IMR-90 (cell line): ENCODE measurements at regions not wholly inside any gene's neighbourhood (a gene's known extent, or its start where the extent isn't known, plus 50 kb on each side); places are given as distances from the start of the nearest gene placed in this dataset.
A peak's percentile ranks its signal among the peaks of the same experiment; 100 is the strongest.

ENCODE experiments used
- ATAC-seq: fragments of 200-7000 bp; cut with Tn5 transposase; 2 replicates; pipeline ENCODE4 v1.9.1; 2020; ENCODE audit warnings: low read depth, mild to moderate bottlenecking, moderate library complexity
- BruUV-seq: library from RNA; stranded (reverse); fragments of 400-500 nt; replicated peaks from 2 replicates; lab custom pipeline; 2021; lab: Mats Ljungman, UMichigan
- CTCF ChIA-PET: fragments of 300-600 bp; formaldehyde crosslinking; extraction: SDS; loops from one replicate; lab custom pipeline; 2021; ENCODE audit warnings: antibody characterized with exemption; lab: Yijun Ruan, JAX
- POLR2A ChIA-PET: fragments of 300-600 bp; sonication (Branson Sonifier 250); formaldehyde crosslinking; loops from one replicate; lab custom pipeline; 2022; ENCODE audit warnings: antibody characterized with exemption; ENCODE audit not compliant: unreplicated experiment; lab: Charles Lee
- DNase-seq: peaks from one replicate; pipeline ENCODE4 v3.0.0; 2013
- H2AFZ ChIP-seq: replicated peaks from 2 replicates; pipeline ENCODE3; 2013; ENCODE audit warnings: low read length, mild to moderate bottlenecking; ENCODE audit not compliant: poor library complexity
- H2AK5ac ChIP-seq: 2 replicates; pipeline ENCODE4 v1.6.1; 2013; ENCODE audit warnings: low read depth, low read length, inconsistent platforms
- H2AK9ac ChIP-seq: replicated peaks from 2 replicates; pipeline ENCODE3; 2013; ENCODE audit warnings: mild to moderate bottlenecking, low read depth, low read length, moderate library complexity; ENCODE audit not compliant: poor library complexity
- H2BK120ac ChIP-seq: 2 replicates; pipeline ENCODE4 v1.6.1; 2013; ENCODE audit warnings: low read depth, low read length, inconsistent platforms
- H2BK15ac ChIP-seq: 3 replicates; pipeline ENCODE4 v1.6.1; 2013; ENCODE audit warnings: low read depth, low read length, inconsistent platforms
- H2BK20ac ChIP-seq: 2 replicates; pipeline ENCODE4 v1.6.1; 2013; ENCODE audit warnings: low read depth, mild to moderate bottlenecking, inconsistent platforms, low read length, moderate library complexity
- H2BK5ac ChIP-seq: 2 replicates; pipeline ENCODE4 v1.6.1; 2013; ENCODE audit warnings: mild to moderate bottlenecking, low read depth, low read length, inconsistent platforms; ENCODE audit not compliant: poor library complexity, severe bottlenecking
- H3K14ac ChIP-seq: replicated peaks from 2 replicates; pipeline ENCODE4 v1.6.1; 2013; ENCODE audit warnings: low read depth, low read length, inconsistent platforms
- H3K18ac ChIP-seq: 2 replicates; pipeline ENCODE4 v1.6.1; 2013; ENCODE audit warnings: low read depth, low read length, control low read depth
- H3K23ac ChIP-seq: 2 replicates; pipeline ENCODE4 v1.6.1; 2013; ENCODE audit warnings: low read depth, low read length, inconsistent platforms
- H3K27ac ChIP-seq: 2 replicates; pipeline ENCODE4 v1.5.1; 2013; ENCODE audit warnings: mild to moderate bottlenecking, control low read depth, low read length; ENCODE audit not compliant: insufficient read depth
- H3K27me3 ChIP-seq: 2 replicates; pipeline ENCODE4 v1.6.1; 2013; ENCODE audit warnings: low read length; ENCODE audit not compliant: control insufficient read depth, insufficient read depth
- H3K36me3 ChIP-seq: 2 replicates; pipeline ENCODE4 v1.6.1; 2013; ENCODE audit warnings: low read length, mixed read lengths; ENCODE audit not compliant: control insufficient read depth, insufficient read depth
- H3K4ac ChIP-seq: 2 replicates; pipeline ENCODE4 v1.6.1; 2013; ENCODE audit warnings: low read depth, low read length, inconsistent platforms
- H3K4me1 ChIP-seq: 2 replicates; pipeline ENCODE4 v1.6.1; 2013; ENCODE audit warnings: low read length, mixed read lengths; ENCODE audit not compliant: control insufficient read depth, insufficient read depth
- H3K4me2 ChIP-seq: 2 replicates; pipeline ENCODE4 v1.6.1; 2013; ENCODE audit warnings: low read depth, mild to moderate bottlenecking, control low read depth, low read length, moderate library complexity
- H3K4me3 ChIP-seq: 2 replicates; pipeline ENCODE4 v1.5.1; 2013; ENCODE audit warnings: low read depth, mild to moderate bottlenecking, control low read depth, low read length, moderate library complexity; ENCODE audit not compliant: insufficient read depth
- H3K56ac ChIP-seq: 2 replicates; pipeline ENCODE4 v1.6.1; 2013; ENCODE audit warnings: low read length, inconsistent platforms; ENCODE audit not compliant: insufficient read depth; ENCODE audit errors: extremely low read depth
- H3K79me1 ChIP-seq, 2 experiments: 2 replicates each; pipeline ENCODE4 v1.6.1; 2013; ENCODE audit warnings: low read length in 2 of 2, inconsistent platforms in 1 of 2, low read depth in 1 of 2
- H3K9ac ChIP-seq: 2 replicates; pipeline ENCODE4 v1.6.1; 2013; ENCODE audit warnings: low read depth, low read length, control low read depth
- H3K9me1 ChIP-seq: 2 replicates; pipeline ENCODE4 v1.6.1; 2013; ENCODE audit warnings: low read length, inconsistent platforms; ENCODE audit not compliant: insufficient read depth
- H3K9me3 ChIP-seq: 2 replicates; pipeline ENCODE4 v1.6.1; 2013; ENCODE audit warnings: low read length; ENCODE audit not compliant: control insufficient read depth, insufficient read depth
- H4K20me1 ChIP-seq: 2 replicates; pipeline ENCODE4 v1.6.1; 2013; ENCODE audit warnings: low read length, inconsistent platforms; ENCODE audit not compliant: insufficient read depth
- H4K5ac ChIP-seq: 2 replicates; pipeline ENCODE4 v1.6.1; 2013; ENCODE audit warnings: mild to moderate bottlenecking, low read depth, low read length, control low read depth
- H4K8ac ChIP-seq, 2 experiments: 2 replicates each; pipeline ENCODE4 v1.6.1; 2013; ENCODE audit warnings: low read depth in 2 of 2, low read length in 2 of 2, control low read depth in 1 of 2, inconsistent platforms in 1 of 2
- H4K91ac ChIP-seq: 2 replicates; pipeline ENCODE4 v1.6.1; 2013; ENCODE audit warnings: low read depth, low read length, inconsistent platforms; ENCODE audit not compliant: insufficient read depth
- CHD1 ChIP-seq: IDR thresholded peaks from 2 replicates; pipeline ENCODE4 v1.6.1; 2012; ENCODE audit warnings: low read depth, low read length, improper control_type of control experiment
- RCOR1 ChIP-seq: IDR thresholded peaks from 2 replicates; pipeline ENCODE4 v1.6.1; 2012; ENCODE audit warnings: mild to moderate bottlenecking, low read length, improper control_type of control experiment; ENCODE audit not compliant: insufficient replicate concordance
- SMC3 ChIP-seq: fragments of 150-350 bp; IDR thresholded peaks from 2 replicates; pipeline ENCODE4 v1.6.1; 2016; ENCODE audit warnings: low read depth, mild to moderate bottlenecking, antibody characterized with exemption, low read length, moderate library complexity
- WGBS, 2 experiments: methylation state at CpG; one replicate each; pipeline versions ENCODE4 v1.1.5 to v1.1.7; 2013; ENCODE audit warnings: missing lambda C conversion rate in 2 of 2; ENCODE audit not compliant: insufficient read length in 1 of 2; ENCODE audit errors: extremely low coverage in 2 of 2; 5-methylcytosine and 5-hydroxymethylcytosine counted together
- dilution Hi-C: fragments of 300-500 bp; cut with HindIII; formaldehyde crosslinking; loops from one replicate; pipeline ENCODE4 v1.14.3; 2018; ENCODE audit warnings: low sequenced_read_pairs; ENCODE audit not compliant: unreplicated experiment
- in situ Hi-C: fragments of 300-500 bp; cut with MboI; formaldehyde crosslinking; loops from 3 replicates; pipeline ENCODE4 v1.14.3; 2019; ENCODE audit warnings: low sequenced_read_pairs, inconsistent platforms, mixed read lengths
- intact Hi-C: fragments of 100-400 bp; cut with micrococcal nuclease; formaldehyde crosslinking; loops from 2 replicates; pipeline ENCODE4 v1.10.0; 2022
- TF ChIP-seq, protein P1 (sequence below): fragments of 150-350 bp; IDR thresholded peaks from 2 replicates; pipeline ENCODE4 v1.6.1; 2017; ENCODE audit warnings: mild to moderate bottlenecking, antibody characterized with exemption, low read length, low read depth

DNA sequence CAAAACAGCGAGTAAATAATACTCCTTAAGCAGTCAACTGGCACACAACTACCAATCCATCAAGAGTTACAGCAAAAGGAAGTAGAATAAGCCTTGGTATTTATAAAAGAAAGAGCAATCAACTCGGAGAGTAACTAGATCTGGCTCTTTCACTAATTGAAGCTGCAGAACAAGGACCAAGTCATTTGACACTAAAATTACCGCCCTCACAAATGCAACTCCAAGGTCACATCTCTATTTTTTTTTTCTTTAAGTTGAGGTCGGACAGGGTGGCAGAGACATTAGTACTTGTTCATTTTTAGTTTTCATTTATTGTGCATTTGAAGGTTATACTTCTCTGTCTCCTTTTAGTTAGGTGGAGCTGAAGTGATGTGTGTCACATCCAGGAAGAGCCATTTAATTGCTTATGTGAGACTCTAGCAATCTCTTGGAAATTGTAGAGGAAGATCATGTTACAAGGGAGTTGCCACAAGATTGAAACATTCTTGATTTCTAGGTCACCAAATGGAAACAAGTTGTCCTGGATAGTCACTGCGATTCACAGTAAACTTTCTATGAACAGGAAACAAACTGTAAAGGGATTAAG is 138.1 kb upstream of the ADAMTS5 start:
- Histone ChIP-seq H3K4me3 (no peak overlapping the region), H3K56ac (no peak overlapping the region), H3K4ac (no peak overlapping the region), H3K9ac (no peak overlapping the region), H2AFZ (no peak overlapping the region), H3K9me1 (no peaks in the 10 kb centered on the region), H2BK120ac (no peak overlapping the region), H3K9me3 (no peaks in the 10 kb centered on the region), H2BK5ac (no peak overlapping the region), H2AK5ac (no peak overlapping the region), H2BK20ac (no peak overlapping the region), H2BK15ac (no peak overlapping the region), H3K4me2 (peak overlapping the region; percentile 38; the same call in 1 of the 2 replicates), H3K23ac (no peak overlapping the region), H4K8ac (no peak overlapping the region), H3K79me1 (no peaks in the 10 kb centered on the region), H3K4me1 (peaks cover 4% of the 10 kb centered on the region; the same call in 1 of the 2 replicates), H4K91ac (no peak overlapping the region), H2AK9ac (no peak overlapping the region), H3K27ac (no peak overlapping the region), H4K20me1 (no peaks in the 10 kb centered on the region), H3K18ac (peak overlapping the region; percentile 41; the same call in 1 of the 2 replicates), H4K5ac (no peak overlapping the region), H3K36me3 (no peaks in the 10 kb centered on the region), H3K27me3 (no peaks in the 10 kb centered on the region), H3K14ac (no peak overlapping the region)
- in situ Hi-C loops (no loop called here), dilution Hi-C loops (no loop called here), intact Hi-C loops (no loop called here)
- peak; percentile 44; the same call in 1 of the 2 replicates for ATAC-seq
- ChIA-PET CTCF (no interaction called here), POLR2A (interaction anchor here (0.7 kb wide), 1 partner anchor 91 kb away, joined by 4 read pairs; no protein-coding TSS in a partner anchor)
- TF ChIP-seq SMC3 (no peak), CHD1 (no peak), RCOR1 (no peak)
- TF ChIP-seq, protein P1, sequence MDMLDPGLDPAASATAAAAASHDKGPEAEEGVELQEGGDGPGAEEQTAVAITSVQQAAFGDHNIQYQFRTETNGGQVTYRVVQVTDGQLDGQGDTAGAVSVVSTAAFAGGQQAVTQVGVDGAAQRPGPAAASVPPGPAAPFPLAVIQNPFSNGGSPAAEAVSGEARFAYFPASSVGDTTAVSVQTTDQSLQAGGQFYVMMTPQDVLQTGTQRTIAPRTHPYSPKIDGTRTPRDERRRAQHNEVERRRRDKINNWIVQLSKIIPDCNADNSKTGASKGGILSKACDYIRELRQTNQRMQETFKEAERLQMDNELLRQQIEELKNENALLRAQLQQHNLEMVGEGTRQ: no peak
- peak; percentile 51 for DNase-seq
- WGBS, 2 experiments: 20% methylated on average over 1 of the region's 5 CpGs; no CpG with 5 or more reads in 1 of the 2 experiments
- BruUV-seq: no TSS peak
